H9 (cell line): ENCODE measurements at regions not wholly inside any gene's neighbourhood (a gene's known extent, or its start where the extent isn't known, plus 50 kb on each side); places are given as distances from the start of the nearest gene placed in this dataset.

Experiments used
- DNase-seq: peaks from one replicate; pipeline ENCODE4 v3.0.0-alpha.2; 2017
- H2AFZ ChIP-seq: one replicate; pipeline ENCODE4 v1.6.1; 2013; ENCODE audit warnings: mild to moderate bottlenecking, low read length, control low read depth, moderate library complexity
- H2AK5ac ChIP-seq: 2 replicates; pipeline ENCODE4 v1.6.1; 2013; ENCODE audit warnings: low read length, control low read depth, mixed read lengths; ENCODE audit not compliant: insufficient read length
- H2BK120ac ChIP-seq: one replicate; pipeline ENCODE4 v1.6.1; 2013; ENCODE audit warnings: low read depth, mild to moderate bottlenecking, low read length, control low read depth, inconsistent platforms; ENCODE audit not compliant: poor library complexity, severe bottlenecking
- H2BK12ac ChIP-seq: 2 replicates; pipeline ENCODE4 v1.6.1; 2013; ENCODE audit warnings: low read length, control low read depth, mixed read lengths, low read depth; ENCODE audit not compliant: insufficient read length
- H2BK15ac ChIP-seq: 2 replicates; pipeline ENCODE4 v1.6.1; 2013; ENCODE audit warnings: low read depth, low read length, control low read depth
- H2BK20ac ChIP-seq: one replicate; pipeline ENCODE4 v1.6.1; 2013; ENCODE audit warnings: low read depth, mild to moderate bottlenecking, low read length, control low read depth, inconsistent platforms; ENCODE audit not compliant: poor library complexity, severe bottlenecking
- H2BK5ac ChIP-seq: 2 replicates; pipeline ENCODE4 v1.6.1; 2013; ENCODE audit warnings: low read length, control low read depth, mixed read lengths; ENCODE audit not compliant: insufficient read length
- H3K14ac ChIP-seq: 2 replicates; pipeline ENCODE4 v1.6.1; 2013; ENCODE audit warnings: low read length, control low read depth; ENCODE audit not compliant: insufficient read depth
- H3K18ac ChIP-seq: 2 replicates; pipeline ENCODE4 v1.6.1; 2013; ENCODE audit warnings: low read depth, mild to moderate bottlenecking, mixed read lengths, low read length, control low read depth; ENCODE audit not compliant: insufficient read length
- H3K23ac ChIP-seq: 2 replicates; pipeline ENCODE4 v1.6.1; 2013; ENCODE audit warnings: low read length, control low read depth, mixed read lengths, low read depth; ENCODE audit not compliant: insufficient read length
- H3K23me2 ChIP-seq: 2 replicates; pipeline ENCODE4 v1.6.1; 2013; ENCODE audit warnings: low read depth, mild to moderate bottlenecking, mixed read lengths, low read length, control low read depth; ENCODE audit not compliant: insufficient read length, poor library complexity, severe bottlenecking
- H3K27ac ChIP-seq: 2 replicates; pipeline ENCODE4 v1.5.1; 2013; ENCODE audit warnings: low read length, control low read depth, mixed read lengths, low read depth; ENCODE audit not compliant: insufficient read length
- H3K27me3 ChIP-seq: 2 replicates; pipeline ENCODE4 v1.6.1; 2013; ENCODE audit warnings: low read length, control low read depth, inconsistent platforms; ENCODE audit not compliant: insufficient read depth
- H3K4ac ChIP-seq: 2 replicates; pipeline ENCODE4 v1.6.1; 2013; ENCODE audit warnings: low read depth, mild to moderate bottlenecking, control low read depth, inconsistent platforms, low read length, moderate library complexity
- H3K4me1 ChIP-seq: 2 replicates; pipeline ENCODE4 v1.6.1; 2013; ENCODE audit warnings: low read length, control low read depth, inconsistent platforms; ENCODE audit not compliant: insufficient read depth
- H3K4me2 ChIP-seq: 2 replicates; pipeline ENCODE4 v1.6.1; 2013; ENCODE audit warnings: low read length, control low read depth, mixed read lengths; ENCODE audit not compliant: insufficient read length, insufficient read depth
- H3K56ac ChIP-seq: 2 replicates; pipeline ENCODE4 v1.6.1; 2013; ENCODE audit warnings: low read depth, mild to moderate bottlenecking, mixed read lengths, low read length, control low read depth; ENCODE audit not compliant: insufficient read length
- H3K79me1 ChIP-seq: 2 replicates; pipeline ENCODE4 v1.6.1; 2013; ENCODE audit warnings: low read depth, mild to moderate bottlenecking, moderate library complexity, low read length, control low read depth, inconsistent platforms; ENCODE audit not compliant: insufficient read depth, poor library complexity, severe bottlenecking
- H3K79me2 ChIP-seq: 2 replicates; pipeline ENCODE4 v1.6.1; 2013; ENCODE audit warnings: low read length, control low read depth, inconsistent platforms; ENCODE audit not compliant: insufficient read depth
- H3K9ac ChIP-seq: 2 replicates; pipeline ENCODE4 v1.6.1; 2013; ENCODE audit warnings: low read length, control low read depth, mixed read lengths; ENCODE audit not compliant: insufficient read length; ENCODE audit errors: extremely low read depth
- H3K9me3 ChIP-seq: one replicate; pipeline ENCODE4 v1.6.1; 2013; ENCODE audit warnings: low read depth, low read length, inconsistent platforms; ENCODE audit not compliant: control insufficient read depth
- H3T11ph ChIP-seq: one replicate; pipeline ENCODE4 v1.6.1; 2013; ENCODE audit warnings: mild to moderate bottlenecking, low read length, control low read depth, inconsistent platforms
- H4K20me1 ChIP-seq: one replicate; pipeline ENCODE4 v1.6.1; 2013; ENCODE audit not compliant: control insufficient read depth, insufficient read length, insufficient read depth
- H4K5ac ChIP-seq: 2 replicates; pipeline ENCODE4 v1.6.1; 2013; ENCODE audit warnings: low read depth, mild to moderate bottlenecking, mixed read lengths, low read length, control low read depth; ENCODE audit not compliant: insufficient read length
- H4K8ac ChIP-seq: replicated peaks from 2 replicates; pipeline ENCODE4 v1.6.1; 2013; ENCODE audit warnings: low read length, control low read depth, mixed read lengths, low read depth; ENCODE audit not compliant: insufficient read length
- H4K91ac ChIP-seq: 2 replicates; pipeline ENCODE4 v1.6.1; 2013; ENCODE audit warnings: low read depth, mild to moderate bottlenecking, moderate library complexity, mixed read lengths, low read length, control low read depth; ENCODE audit not compliant: insufficient read length
- H3K27ac Mint-ChIP-seq, 3 experiments: 2 replicates in 2 of 3; 3 replicates in 1 of 3; pipeline ENCODE4 v1.8.0; 2020 to 2021; ENCODE audit warnings: mixed read lengths in 3 of 3, mild to moderate bottlenecking in 1 of 3, moderate library complexity in 1 of 3
- H3K27me3 Mint-ChIP-seq: 2 replicates; pipeline ENCODE4 v1.8.0; 2021; ENCODE audit warnings: low read depth, mild to moderate bottlenecking, moderate library complexity, mixed read lengths
- H3K36me3 Mint-ChIP-seq, 3 experiments: 2 replicates in 2 of 3; 3 replicates in 1 of 3; pipeline ENCODE4 v1.8.0; 2020 to 2021; ENCODE audit warnings: low read depth in 3 of 3, mixed read lengths in 3 of 3; ENCODE audit not compliant: insufficient read depth in 1 of 3
- H3K4me1 Mint-ChIP-seq, 2 experiments: 2 replicates each; pipeline ENCODE4 v1.8.0; 2020; ENCODE audit warnings: mixed read lengths in 2 of 2
- H3K4me3 Mint-ChIP-seq, 2 experiments: 2 replicates in 1 of 2; 3 replicates in 1 of 2; pipeline ENCODE4 v1.8.0; 2020 to 2021; ENCODE audit warnings: mild to moderate bottlenecking in 2 of 2, mixed read lengths in 2 of 2, moderate library complexity in 1 of 2
- H3K9me3 Mint-ChIP-seq, 2 experiments: 2 replicates in 1 of 2; 3 replicates in 1 of 2; pipeline ENCODE4 v1.8.0; 2020; ENCODE audit warnings: mild to moderate bottlenecking in 2 of 2, mixed read lengths in 2 of 2, moderate library complexity in 1 of 2
- CTCF ChIP-seq: fragments of 200-600 bp; sonication (generic); conservative IDR thresholded peaks from 3 replicates; pipeline ENCODE4 v1.8.0; 2021; ENCODE audit warnings: antibody characterized with exemption, mild to moderate bottlenecking
- WGBS: extraction: QIAGEN DNeasy Blood & Tissue Kit; methylation state at CpG from one replicate; pipeline ENCODE4 v1.1.7; 2013; ENCODE audit warnings: missing lambda C conversion rate, low lambda C conversion rate, mixed read lengths; ENCODE audit not compliant: insufficient read length; ENCODE audit errors: extremely low coverage; 5-methylcytosine and 5-hydroxymethylcytosine counted together

- Histone ChIP-seq H3K23ac (no peak overlapping the region), H2AK5ac (no peak overlapping the region), H4K20me1 (no peaks in the 10 kb centered on the region), H2BK5ac (no peak overlapping the region), H3K79me2 (no peaks in the 10 kb centered on the region), H2BK120ac (no peak overlapping the region), H3K4ac (no peak overlapping the region), H3K14ac (no peak overlapping the region), H3T11ph (no peak overlapping the region), H4K5ac (no peak overlapping the region), H3K79me1 (no peaks in the 10 kb centered on the region), H3K4me1 (peaks cover 8% of the 10 kb centered on the region), H3K18ac (no peak overlapping the region), H2BK20ac (no peak overlapping the region), H3K23me2 (no peaks in the 10 kb centered on the region), H3K4me2 (no peak overlapping the region), H3K56ac (no peak overlapping the region), H3K27ac (no peak overlapping the region), H4K8ac (no peak overlapping the region), H2AFZ (no peak overlapping the region), H4K91ac (no peak overlapping the region), H2BK15ac (no peak overlapping the region), H3K9ac (no peak overlapping the region), H2BK12ac (no peak overlapping the region), H3K27me3 (no peaks in the 10 kb centered on the region), H3K9me3 (no peaks in the 10 kb centered on the region)
- DNase-seq: no peak
- Mint-ChIP-seq H3K9me3 (peaks cover 0 to 5% of the 10 kb centered on the region in 2 experiments; a peak in 2 of 5 replicates), H3K27me3 (no peaks in the 10 kb centered on the region; the same call in 1 of the 2 replicates), H3K27ac (no peak overlapping the region), H3K4me1 (peaks cover 24 to 29% of the 10 kb centered on the region in 2 experiments), H3K4me3 (no peak overlapping the region), H3K36me3 (peaks cover 0 to 11% (median 2%) of the 10 kb centered on the region in 3 experiments; a peak in 3 of 7 replicates)
- no peak for TF ChIP-seq CTCF
- no CpG with 5 or more reads among the region's 5 CpGs for WGBS
These were observed 109.9 kb upstream of the EPB41L4A start for GRCh38 chr5:112528928-112529327.
